ENCODE measurements at regions not wholly inside any gene's neighbourhood (a gene's known extent, or its start where the extent isn't known, plus 50 kb on each side); places are given as distances from the start of the nearest gene placed in this dataset.

DNA sequence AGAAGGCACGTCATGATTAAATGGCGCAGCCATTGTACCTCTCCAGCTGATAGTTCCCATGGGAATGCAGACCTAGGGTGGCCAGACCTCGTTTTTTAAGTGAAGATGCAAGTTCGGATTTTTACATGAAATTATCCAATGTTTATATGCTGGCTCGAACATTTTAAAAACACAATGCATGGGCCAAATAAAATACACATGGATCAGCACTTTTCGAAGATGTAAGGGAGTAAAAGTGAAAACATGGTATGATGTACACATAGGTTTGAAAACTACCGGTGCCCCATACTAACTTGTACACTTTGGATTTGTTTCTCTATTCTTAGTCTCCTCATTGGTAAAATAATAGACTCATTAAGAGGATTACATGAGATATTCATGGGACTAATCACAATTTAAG is 412.5 kb upstream of the CCNG1 start:
- Histone ChIP-seq H2AFZ (ENCODE audit: low read depth, low read length) (no peak overlapping the region), H3F3A (ENCODE audit: insufficient read depth, low read length, poor library complexity, severe bottlenecking) (no peaks in the 10 kb centered on the region), H3K27me3 (ENCODE audit: insufficient read depth, low read depth, low read length) (no peaks in the 10 kb centered on the region), H3K27ac (ENCODE audit: low read length) (no peak overlapping the region), H3K9me2 (ENCODE audit: insufficient read depth, low read length) (no peaks in the 10 kb centered on the region), H3K36me3 (ENCODE audit: insufficient read depth, low read length) (no peaks in the 10 kb centered on the region), H3K9me3 (ENCODE audit: low read length) (no peaks in the 10 kb centered on the region), H3K79me2 (replicated peaks; ENCODE audit: insufficient read depth, low read length) (no peaks in the 10 kb centered on the region), H3K9ac (ENCODE audit: low read length) (no peak overlapping the region), H4K20me1 (ENCODE audit: insufficient read depth) (no peaks in the 10 kb centered on the region), H3K4me3 (ENCODE audit: low read length) (no peak overlapping the region), H3K4me2 (ENCODE audit: low read length) (no peak overlapping the region)
- no peak for TF ChIP-seq RAD21 (conservative IDR thresholded peaks at IDR 0.05)
- TF ChIP-seq MXI1 (conservative IDR thresholded peaks at IDR 0.05; ENCODE audit: poor library complexity, severe bottlenecking), result no peak
- no peak for TF ChIP-seq POLR2AphosphoS5 (IDR thresholded peaks at IDR 0.05)
- no peak for TF ChIP-seq TAF1 (IDR thresholded peaks at IDR 0.05; ENCODE audit: low read depth)
- no peak for TF ChIP-seq CTCF (IDR thresholded peaks at IDR 0.05; ENCODE audit: poor library complexity, severe bottlenecking)
- no peak for TF ChIP-seq EP300 (conservative IDR thresholded peaks at IDR 0.05; ENCODE audit: poor library complexity, severe bottlenecking)
- no peak for TF ChIP-seq SMC3 (conservative IDR thresholded peaks at IDR 0.05; ENCODE audit: poor library complexity)
- TF ChIP-seq EZH2 (IDR thresholded peaks at IDR 0.05; ENCODE audit: borderline replicate concordance, insufficient read depth, low read length, poor library complexity, severe bottlenecking), result no peak
- TF ChIP-seq, protein P1, sequence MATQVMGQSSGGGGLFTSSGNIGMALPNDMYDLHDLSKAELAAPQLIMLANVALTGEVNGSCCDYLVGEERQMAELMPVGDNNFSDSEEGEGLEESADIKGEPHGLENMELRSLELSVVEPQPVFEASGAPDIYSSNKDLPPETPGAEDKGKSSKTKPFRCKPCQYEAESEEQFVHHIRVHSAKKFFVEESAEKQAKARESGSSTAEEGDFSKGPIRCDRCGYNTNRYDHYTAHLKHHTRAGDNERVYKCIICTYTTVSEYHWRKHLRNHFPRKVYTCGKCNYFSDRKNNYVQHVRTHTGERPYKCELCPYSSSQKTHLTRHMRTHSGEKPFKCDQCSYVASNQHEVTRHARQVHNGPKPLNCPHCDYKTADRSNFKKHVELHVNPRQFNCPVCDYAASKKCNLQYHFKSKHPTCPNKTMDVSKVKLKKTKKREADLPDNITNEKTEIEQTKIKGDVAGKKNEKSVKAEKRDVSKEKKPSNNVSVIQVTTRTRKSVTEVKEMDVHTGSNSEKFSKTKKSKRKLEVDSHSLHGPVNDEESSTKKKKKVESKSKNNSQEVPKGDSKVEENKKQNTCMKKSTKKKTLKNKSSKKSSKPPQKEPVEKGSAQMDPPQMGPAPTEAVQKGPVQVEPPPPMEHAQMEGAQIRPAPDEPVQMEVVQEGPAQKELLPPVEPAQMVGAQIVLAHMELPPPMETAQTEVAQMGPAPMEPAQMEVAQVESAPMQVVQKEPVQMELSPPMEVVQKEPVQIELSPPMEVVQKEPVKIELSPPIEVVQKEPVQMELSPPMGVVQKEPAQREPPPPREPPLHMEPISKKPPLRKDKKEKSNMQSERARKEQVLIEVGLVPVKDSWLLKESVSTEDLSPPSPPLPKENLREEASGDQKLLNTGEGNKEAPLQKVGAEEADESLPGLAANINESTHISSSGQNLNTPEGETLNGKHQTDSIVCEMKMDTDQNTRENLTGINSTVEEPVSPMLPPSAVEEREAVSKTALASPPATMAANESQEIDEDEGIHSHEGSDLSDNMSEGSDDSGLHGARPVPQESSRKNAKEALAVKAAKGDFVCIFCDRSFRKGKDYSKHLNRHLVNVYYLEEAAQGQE (IDR thresholded peaks at IDR 0.05; ENCODE audit: borderline replicate concordance), result no peak

DNA sequence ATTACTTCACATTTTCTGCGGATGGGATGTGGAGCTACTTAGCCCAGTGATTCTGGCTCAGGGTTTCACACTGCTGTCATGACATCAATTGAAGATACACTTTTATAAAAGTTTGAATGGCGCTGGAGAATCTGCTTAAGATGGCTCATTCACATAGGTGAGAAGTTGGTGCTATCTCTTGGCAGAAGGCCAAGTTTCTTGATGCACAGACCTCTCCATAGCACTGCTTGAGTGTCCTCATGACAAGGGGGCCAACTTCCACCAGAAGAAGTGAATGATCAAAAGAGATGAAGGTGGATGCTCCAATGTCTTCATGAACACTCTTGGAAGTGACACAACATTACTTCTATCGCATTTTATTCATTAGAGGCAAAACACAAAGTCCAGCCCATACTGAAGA is 403.7 kb upstream of the CCNG1 start:
- Histone ChIP-seq H3K27me3 (ENCODE audit: insufficient read depth, low read depth, low read length) (no peaks in the 10 kb centered on the region), H3K9me2 (ENCODE audit: insufficient read depth, low read length) (no peaks in the 10 kb centered on the region), H3K4me2 (ENCODE audit: low read length) (no peak overlapping the region), H3K9me3 (ENCODE audit: low read length) (no peaks in the 10 kb centered on the region), H3F3A (ENCODE audit: insufficient read depth, low read length, poor library complexity, severe bottlenecking) (no peaks in the 10 kb centered on the region), H4K20me1 (ENCODE audit: insufficient read depth) (no peaks in the 10 kb centered on the region), H3K4me3 (ENCODE audit: low read length) (no peak overlapping the region), H3K36me3 (ENCODE audit: insufficient read depth, low read length) (no peaks in the 10 kb centered on the region), H3K27ac (ENCODE audit: low read length) (no peak overlapping the region), H3K9ac (ENCODE audit: low read length) (no peak overlapping the region), H2AFZ (ENCODE audit: low read depth, low read length) (no peak overlapping the region), H3K79me2 (replicated peaks; ENCODE audit: insufficient read depth, low read length) (no peaks in the 10 kb centered on the region)
- TF ChIP-seq, protein P1 (IDR thresholded peaks at IDR 0.05; ENCODE audit: borderline replicate concordance), result no peak
- TF ChIP-seq EP300 (conservative IDR thresholded peaks at IDR 0.05; ENCODE audit: poor library complexity, severe bottlenecking) (no peak), RAD21 (conservative IDR thresholded peaks at IDR 0.05) (no peak), CTCF (IDR thresholded peaks at IDR 0.05; ENCODE audit: poor library complexity, severe bottlenecking) (no peak), TAF1 (IDR thresholded peaks at IDR 0.05; ENCODE audit: low read depth) (no peak), POLR2AphosphoS5 (IDR thresholded peaks at IDR 0.05) (no peak), EZH2 (IDR thresholded peaks at IDR 0.05; ENCODE audit: borderline replicate concordance, insufficient read depth, low read length, poor library complexity, severe bottlenecking) (no peak), MXI1 (conservative IDR thresholded peaks at IDR 0.05; ENCODE audit: poor library complexity, severe bottlenecking) (no peak), SMC3 (conservative IDR thresholded peaks at IDR 0.05; ENCODE audit: poor library complexity) (no peak)

Data from neural cell (in vitro differentiated cells).